Activated T-cell treated with anti-CD3 and anti-CD28 coated beads, Interleukin-2, amount 50 U/mL, for 48 hours (primary cell): ENCODE measurements at regions not wholly inside any gene's neighbourhood (a gene's known extent, or its start where the extent isn't known, plus 50 kb on each side); places are given as distances from the start of the nearest gene placed in this dataset.
"Not testable (repeated sequence)": the region's sequence is repeated elsewhere in the genome, so short reads cannot be mapped to it uniquely, and the experiment has no call there.

ENCODE experiments used
- DNase-seq, 2 experiments: peaks; one replicate each; pipeline ENCODE4 v3.0.0-alpha.2; 2020

GRCh38 chr9:99490729-99491128 lies 268.6 kb downstream of the SEC61B start:
- no peak for DNase-seq

DNA sequence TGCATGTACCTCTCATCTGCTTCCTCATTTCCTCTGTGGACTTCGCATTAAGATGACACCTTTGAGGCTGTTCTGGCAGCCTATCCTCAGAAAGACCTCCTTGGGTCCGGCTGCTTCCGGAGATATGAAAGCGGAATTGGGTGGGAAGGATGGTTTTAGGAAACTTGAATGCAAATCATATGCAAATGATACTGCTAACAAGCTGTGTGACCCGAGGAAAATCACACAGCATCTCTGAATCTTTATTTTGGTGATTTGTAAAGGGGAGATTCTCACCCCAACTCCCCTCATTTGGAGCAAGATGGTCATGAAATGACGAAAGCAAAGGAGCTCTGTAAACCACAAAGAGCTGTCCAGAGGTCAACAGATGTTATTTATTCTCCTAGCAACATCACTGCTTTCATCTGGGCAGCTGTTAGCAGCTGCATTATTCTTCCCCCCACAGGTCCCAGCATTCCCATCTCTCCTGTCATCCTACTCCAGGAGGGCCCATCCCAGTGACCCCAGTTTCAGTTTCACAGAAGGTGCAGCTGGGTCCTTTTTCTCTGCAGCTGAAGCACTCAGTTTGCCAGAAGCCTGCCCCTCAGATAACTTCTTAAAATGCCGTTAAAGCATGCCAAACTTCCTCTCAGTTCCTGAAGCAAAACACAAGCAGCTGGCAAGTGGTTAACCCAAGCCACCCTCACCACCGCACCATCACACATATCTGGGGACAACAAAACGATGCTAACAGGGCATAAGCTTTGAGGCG lies 269.5 kb downstream of the SEC61B start:
- no peak for DNase-seq

- no peak for DNase-seq
These were observed 275.6 kb downstream of the SEC61B start for GRCh38 chr9:99497641-99498040.

DNA sequence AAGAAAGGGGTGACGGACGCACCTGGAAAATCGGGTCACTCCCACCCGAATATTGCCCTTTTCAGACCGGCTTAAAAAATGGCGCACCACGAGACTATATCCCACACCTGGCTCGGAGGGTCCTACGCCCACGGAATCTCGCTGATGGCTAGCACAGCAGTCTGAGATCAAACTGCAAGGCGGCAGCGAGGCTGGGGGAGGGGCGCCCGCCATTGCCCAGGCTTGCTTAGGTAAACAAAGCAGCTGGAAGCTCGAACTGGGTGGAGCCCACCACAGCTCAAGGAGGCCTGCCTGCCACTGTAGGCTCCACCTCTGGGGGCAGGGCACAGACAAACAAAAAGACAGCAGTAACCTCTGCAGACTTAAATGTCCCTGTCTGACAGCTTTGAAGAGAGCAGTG lies 276.9 kb downstream of the SEC61B start:
- not testable (repeated sequence) for DNase-seq

DNA sequence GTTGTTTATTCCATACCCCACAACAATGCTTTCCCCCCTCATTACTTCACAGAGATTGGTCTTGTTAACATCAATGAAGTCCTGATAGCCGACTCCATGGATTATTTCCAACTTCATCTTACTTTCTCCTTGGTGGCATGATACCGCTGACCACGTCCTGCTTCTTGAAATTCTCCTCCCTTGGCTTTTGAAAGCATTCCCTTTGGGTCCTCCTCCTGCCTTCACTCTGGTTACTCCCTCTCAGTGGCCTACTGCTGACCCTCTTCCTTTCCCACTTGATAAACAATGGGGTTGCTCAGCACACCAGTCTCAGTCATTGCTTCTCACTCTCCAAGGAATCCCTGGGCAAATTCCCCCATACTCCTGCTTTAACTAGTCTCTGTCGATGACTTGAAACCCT lies 283.9 kb downstream of the SEC61B start:
- no peak for DNase-seq

DNA sequence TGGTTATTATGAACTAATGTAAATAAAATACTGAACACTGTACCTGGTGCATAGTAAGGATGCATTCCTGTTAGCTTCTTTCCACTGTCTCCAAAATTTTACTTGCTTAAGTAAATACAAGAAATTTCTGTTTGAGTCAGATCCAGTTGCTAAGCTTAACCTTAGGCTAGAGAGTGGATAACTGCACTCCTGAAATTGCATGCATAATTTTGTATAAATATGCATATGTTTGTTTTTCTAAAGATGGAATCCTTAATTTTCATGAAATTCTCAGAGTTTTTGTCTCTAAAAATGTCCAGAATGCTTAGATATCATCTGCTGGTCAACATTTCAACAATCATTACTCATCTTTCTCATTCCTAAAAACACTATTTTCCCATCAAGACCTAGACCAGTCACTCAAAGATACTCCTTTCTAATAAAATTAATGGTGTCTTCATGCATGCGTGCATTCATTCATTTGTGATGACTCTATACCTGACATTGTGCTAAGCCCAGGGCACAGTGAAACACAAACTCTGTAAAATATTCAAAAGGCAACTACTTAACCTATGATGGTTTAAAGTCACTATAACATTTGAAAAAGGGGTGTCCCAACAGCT lies 284.8 kb downstream of the SEC61B start:
- DNase-seq: no peak

- DNase-seq: no peak
These were observed 287.1 kb downstream of the SEC61B start for GRCh38 chr9:99509065-99509745.

DNA sequence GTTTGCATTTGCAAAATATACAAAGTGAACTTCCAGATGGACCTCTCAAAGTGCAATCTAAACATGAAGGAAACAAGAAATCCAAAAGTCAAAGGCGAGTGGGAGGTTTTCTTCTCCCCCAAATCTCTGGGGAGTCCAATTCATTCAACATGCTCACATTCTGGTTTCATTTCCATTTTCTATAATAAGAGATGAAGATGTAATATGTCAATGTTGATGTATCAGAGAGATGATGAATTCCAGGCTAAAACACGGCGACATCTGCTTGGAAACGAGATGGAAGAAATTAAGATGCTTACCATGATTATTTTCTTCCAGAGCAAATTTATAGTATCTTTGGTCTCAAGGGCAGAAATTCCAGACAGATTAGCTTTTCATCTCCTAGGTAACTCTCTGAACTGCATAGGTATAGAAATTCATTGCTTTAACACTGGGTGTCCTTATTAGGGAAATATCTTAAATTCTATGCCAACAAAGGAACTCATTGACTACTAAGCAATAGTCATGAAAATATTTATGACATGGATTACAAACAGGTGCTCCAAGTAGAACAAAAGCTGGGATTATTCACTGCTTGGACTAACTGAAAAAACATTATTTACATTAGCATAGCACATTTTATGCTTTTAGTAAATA lies 287.9 kb downstream of the SEC61B start:
- no peak for DNase-seq

DNA sequence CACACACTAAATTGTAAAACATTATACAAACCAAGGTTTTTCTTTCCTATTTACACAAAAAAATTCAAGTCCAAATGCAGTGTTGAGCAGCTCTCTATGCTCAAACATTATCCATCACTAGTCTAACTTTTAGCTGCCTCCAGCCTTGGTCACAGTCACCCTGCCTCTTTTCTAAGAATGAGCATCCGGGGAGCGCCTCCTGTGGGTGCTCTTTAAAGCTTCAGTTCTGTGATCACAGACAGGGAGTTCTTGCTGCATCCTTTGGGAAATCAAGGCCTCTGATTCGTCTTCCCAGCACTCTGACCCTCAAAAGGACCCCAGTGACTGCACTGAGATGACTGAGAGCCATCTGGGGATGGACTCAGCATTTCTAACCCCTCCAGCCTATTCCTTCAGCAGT lies 289.6 kb downstream of the SEC61B start:
- no peak for DNase-seq

DNA sequence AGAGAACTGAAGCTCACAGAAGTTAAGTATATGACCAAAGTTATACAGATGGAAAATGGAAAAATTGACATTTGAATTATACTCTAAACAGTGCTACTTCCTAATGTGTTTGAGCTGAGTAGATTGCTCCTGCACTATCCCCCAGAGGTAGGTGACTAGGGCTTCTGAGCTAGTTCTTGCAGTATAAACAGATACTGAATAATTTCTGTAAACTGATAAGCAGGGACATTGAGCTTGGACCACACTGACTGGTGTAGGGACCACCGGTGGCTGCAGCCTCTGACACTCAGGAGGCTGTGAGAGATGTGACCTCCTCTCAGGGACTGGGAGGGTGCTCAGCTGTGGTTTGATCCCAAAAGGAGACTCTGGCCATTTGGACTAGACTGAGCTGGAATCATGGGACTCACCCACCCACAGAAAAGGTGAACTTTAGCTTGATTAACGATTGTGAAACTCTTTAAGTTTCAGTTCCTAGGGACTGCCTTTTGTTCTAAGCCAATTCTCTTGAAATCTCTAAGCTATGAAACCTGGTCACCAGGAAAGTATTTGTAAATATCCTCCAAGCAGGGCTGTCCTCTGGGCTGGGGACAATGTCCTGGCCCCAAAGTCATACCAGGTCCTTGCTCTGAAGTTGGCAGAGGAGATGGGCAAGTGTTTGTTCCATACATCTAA lies 291.5 kb downstream of the SEC61B start:
- DNase-seq: no peak

DNA sequence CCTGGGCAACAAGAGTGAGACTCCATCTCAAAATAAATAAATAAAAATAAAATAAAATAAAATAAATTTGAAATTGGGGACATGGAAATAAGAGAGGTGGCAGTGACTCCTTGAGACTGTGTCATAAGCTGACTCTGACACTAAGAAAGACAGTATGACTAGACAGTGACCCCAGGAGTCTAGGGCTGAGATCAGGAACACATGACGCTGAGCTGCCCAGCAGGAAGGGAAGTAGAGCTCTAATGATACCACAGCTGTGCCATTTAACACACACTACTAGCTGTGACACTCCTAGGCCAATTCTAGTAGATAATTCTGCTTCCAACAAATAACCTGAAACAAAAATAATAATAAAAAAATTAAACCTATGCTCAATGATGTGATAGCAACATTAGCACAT lies 293.0 kb downstream of the SEC61B start:
- no peak for DNase-seq

- DNase-seq: no peak
These were observed 294.0 kb downstream of the SEC61B start for GRCh38 chr9:99515895-99516656.

- DNase-seq: peak; percentile 20 to 31
These were observed 294.6 kb downstream of the SEC61B start for GRCh38 chr9:99516657-99517049.

DNA sequence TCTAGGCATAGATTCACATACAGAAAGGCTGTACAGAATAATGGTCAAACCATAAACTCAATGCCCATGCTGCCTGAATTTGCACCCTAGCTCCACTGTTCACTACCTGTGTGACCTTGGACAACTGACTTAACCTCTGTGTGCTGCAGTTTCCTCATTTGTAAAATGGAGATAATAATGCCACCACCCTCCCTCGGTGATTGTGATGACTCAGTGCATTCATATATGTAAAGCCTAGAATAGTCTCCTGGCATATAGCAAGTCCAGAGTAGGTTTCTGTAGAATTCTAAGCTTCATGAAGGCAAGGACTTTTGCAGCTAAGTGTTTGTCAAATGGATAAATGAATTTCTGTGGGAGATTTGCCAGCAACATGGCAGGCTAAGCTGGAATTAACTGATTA lies 297.8 kb upstream of the NR4A3 start:
- no peak for DNase-seq

- no peak for DNase-seq
These were observed 290.4 kb upstream of the NR4A3 start for GRCh38 chr9:99531313-99531712.

DNA sequence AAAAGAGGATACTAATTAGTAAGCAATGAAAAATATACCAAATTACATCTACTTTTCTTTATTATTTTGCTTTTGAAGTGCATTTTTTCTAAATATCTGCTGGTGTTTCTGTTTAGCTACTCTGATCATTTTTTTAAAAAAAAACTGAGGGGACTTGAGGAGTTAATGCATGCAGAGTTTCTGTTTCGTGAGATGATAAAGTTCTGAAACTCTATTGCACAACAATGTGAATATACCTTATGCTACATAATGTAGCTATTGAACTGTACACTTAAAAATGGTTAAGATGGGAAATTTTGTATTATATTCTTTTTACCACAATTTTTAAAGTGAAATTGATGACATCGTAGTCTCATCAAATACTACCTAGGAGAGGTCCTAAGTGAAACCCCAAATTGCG lies 288.3 kb upstream of the NR4A3 start:
- DNase-seq: no peak

DNA sequence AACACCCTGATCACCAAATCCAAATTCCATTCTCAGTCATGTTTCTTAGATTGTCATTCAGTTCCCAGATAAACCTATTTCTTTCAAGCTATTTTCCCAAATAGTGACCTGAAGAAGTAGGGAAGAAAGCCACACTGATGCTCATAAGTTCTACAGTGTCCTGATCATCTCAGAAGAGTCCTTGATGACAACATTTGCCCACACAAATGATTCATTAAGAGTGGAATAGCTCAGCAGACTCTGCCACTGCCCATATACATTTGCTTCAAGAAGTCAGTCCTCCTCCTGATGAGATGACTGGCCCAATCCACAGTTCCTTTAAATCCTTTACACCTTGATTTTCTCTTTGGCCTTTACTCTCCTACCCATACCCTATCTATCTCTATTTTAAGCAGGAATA lies 283.7 kb upstream of the NR4A3 start:
- DNase-seq: no peak

DNA sequence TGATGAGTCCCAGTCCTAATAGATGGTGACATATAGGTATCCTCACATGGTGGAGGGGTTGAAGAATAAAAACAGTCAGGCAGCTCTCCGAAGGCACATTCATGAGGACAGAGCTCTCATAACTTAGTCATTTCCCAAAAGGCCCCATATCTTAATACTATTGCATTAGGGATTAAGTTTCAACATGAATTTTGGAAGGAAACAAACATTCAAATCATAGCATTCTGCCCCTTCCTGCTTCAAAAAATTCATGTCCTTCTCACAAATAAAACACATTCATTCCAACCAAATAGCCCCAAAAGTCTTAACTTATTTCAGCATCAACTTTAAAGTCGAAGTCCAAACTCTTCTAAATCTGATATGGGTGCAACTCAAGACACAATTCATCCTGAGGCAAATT lies 277.2 kb upstream of the NR4A3 start:
- DNase-seq: no peak

DNA sequence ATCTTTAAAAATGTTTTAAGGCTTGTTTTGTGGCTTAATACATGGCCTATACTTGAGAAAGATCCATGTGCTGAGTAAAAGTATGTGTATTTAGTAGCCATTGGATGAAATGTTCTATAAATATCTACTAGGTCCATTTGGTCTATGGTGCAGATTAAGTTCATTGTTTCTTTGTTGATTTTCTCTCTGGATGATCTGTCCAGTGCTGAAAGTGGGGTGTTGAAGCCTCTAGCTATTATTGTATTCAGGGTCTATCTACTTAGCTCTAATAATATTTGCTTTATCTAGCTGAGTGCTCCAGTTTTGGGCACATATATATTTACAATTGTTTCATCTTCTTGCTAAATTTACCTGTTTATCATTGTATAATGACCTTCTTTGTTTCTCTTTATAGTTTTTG lies 272.2 kb upstream of the NR4A3 start:
- DNase-seq: no peak

DNA sequence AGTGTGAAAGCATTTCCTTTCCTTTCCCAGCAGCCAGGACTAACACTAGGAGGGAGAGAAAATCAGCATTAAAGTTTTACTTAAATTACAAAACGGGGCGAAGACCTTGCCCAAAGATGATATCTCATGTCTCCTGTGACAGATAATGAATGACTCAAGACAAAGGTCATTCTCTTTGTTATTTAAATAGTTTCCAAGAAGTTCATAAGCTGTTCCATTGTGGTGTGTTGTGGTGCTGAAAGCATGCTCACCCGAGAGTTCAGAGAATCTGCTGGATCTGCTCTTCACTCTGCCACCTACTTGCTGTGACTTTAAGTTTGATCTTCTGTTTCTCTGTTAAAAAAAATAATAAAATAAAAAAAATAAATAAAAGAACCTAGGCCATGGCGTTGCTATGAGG lies 265.9 kb upstream of the NR4A3 start:
- no peak for DNase-seq

DNA sequence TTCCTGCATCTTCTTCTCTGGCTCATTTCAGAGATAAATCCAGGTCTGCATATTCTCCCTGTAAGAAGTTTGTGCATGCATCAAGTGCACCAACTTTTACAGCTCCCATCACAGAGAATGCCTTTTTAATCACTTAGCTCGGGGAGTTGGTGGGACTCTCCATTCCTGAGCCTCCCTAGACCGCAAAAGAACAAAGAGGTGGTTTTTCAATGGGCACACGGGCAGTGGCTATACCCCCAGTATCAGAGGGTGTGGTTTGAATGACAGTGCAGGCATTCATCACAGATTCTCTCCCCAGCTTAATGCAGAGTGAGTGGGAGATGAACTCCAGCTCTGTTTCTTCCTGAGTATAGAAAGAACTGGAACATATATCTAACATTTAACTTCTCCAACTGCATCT lies 264.7 kb upstream of the NR4A3 start:
- no peak for DNase-seq

- no peak for DNase-seq
These were observed 263.9 kb upstream of the NR4A3 start for GRCh38 chr9:99557816-99558215.

DNA sequence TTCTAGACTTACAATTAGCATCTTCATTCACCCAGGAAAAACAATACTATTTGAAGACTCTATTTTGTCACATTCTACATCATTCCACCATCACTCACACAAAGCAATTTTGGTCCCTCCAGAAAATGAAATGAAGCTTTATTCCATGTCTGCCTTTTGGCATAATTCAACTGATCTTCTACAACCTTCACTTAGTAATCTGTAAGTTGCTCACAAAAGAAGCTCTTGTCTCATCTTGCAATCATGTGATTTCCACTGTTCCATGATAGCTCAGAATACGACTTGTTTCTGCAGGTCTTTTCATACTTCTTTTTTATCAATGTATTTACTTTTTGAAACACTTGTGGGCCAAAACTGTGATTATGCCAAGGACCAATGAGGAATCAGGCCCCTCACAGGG lies 261.9 kb upstream of the NR4A3 start:
- no peak for DNase-seq
